HFF-Myc (cell line): ENCODE measurements at regions not wholly inside any gene's neighbourhood (a gene's known extent, or its start where the extent isn't known, plus 50 kb on each side); places are given as distances from the start of the nearest gene placed in this dataset.

Experiments used
- DNase-seq: peaks from one replicate; pipeline ENCODE4 v3.0.0-alpha.2; 2011; ENCODE audit warnings: low read depth; ENCODE audit errors: extremely low read depth
- H3K4me3 ChIP-seq: replicated peaks from 2 replicates; pipeline ENCODE4 v1.5.1; 2011; ENCODE audit warnings: low read depth, mild to moderate bottlenecking, control low read depth, low read length
- TF ChIP-seq, protein P1 (sequence below): IDR thresholded peaks from 2 replicates; pipeline ENCODE4 v1.5.1; 2012; ENCODE audit warnings: mild to moderate bottlenecking, low read depth, low read length, control low read depth; ENCODE audit errors: missing control alignments

DNA sequence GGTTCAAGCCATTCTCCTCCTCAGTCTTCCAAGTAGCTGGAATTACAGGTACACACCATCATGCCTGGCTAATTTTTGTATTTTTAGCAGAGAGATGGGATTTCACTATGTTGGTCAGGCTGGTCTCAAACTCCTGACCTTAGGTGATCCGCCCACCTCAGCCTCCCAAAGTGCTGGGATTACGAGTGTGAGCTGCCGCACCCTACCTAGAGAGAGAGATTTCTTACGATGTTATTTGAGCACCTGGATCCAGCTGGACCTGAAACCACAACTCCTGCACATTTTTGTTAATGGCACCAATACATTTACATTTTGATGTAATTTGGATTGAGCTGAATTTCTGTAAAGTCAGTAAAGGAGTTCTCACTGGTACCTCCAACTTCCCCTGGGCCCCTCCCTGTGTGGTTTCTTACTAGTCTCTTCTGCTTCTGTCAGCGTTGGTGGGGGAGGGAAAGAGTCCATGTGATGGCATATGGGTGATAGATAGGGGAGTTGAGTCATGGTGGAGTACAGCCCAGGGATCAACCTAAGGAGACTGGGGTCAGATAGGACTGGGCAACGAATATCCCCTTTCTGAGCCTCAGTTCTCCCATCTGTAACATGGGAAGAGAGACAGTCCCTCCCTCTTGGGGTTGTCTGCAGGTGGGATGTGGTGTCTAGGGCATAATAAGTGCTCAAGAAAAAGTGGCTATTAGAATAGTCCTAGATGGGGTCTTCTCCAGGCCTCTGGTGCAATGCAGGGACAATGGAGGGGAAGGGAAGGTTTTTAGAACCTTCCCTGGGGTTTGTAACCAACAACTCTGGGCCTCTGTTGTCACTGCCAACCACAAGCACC lies 83.3 kb upstream of the MED13L start:
- TF ChIP-seq, protein P1, sequence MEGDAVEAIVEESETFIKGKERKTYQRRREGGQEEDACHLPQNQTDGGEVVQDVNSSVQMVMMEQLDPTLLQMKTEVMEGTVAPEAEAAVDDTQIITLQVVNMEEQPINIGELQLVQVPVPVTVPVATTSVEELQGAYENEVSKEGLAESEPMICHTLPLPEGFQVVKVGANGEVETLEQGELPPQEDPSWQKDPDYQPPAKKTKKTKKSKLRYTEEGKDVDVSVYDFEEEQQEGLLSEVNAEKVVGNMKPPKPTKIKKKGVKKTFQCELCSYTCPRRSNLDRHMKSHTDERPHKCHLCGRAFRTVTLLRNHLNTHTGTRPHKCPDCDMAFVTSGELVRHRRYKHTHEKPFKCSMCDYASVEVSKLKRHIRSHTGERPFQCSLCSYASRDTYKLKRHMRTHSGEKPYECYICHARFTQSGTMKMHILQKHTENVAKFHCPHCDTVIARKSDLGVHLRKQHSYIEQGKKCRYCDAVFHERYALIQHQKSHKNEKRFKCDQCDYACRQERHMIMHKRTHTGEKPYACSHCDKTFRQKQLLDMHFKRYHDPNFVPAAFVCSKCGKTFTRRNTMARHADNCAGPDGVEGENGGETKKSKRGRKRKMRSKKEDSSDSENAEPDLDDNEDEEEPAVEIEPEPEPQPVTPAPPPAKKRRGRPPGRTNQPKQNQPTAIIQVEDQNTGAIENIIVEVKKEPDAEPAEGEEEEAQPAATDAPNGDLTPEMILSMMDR, result no peak
- no peak for DNase-seq
- no peak overlapping the region for H3K4me3 ChIP-seq

- no peak for DNase-seq
- TF ChIP-seq, protein P1, result no peak
- H3K4me3 ChIP-seq, result no peak overlapping the region
Measured at GRCh38 chr12:116361414-116362223, 84.1 kb upstream of the MED13L start.

GRCh38 chr12:116365114-116365513 lies 87.6 kb upstream of the MED13L start:
- no peak for DNase-seq
- TF ChIP-seq, protein P1, result no peak
- H3K4me3 ChIP-seq, result no peak overlapping the region

- H3K4me3 ChIP-seq, result no peak overlapping the region
- no peak for DNase-seq
- TF ChIP-seq, protein P1, result no peak
Measured at GRCh38 chr12:116365606-116366455, 88.3 kb upstream of the MED13L start.

- no peak for DNase-seq
- no peak overlapping the region for H3K4me3 ChIP-seq
- TF ChIP-seq, protein P1, result no peak
Measured at GRCh38 chr12:116366456-116366776, 88.9 kb upstream of the MED13L start.

GRCh38 chr12:116366824-116367223 lies 89.3 kb upstream of the MED13L start:
- DNase-seq, result no peak
- TF ChIP-seq, protein P1, result no peak
- H3K4me3 ChIP-seq, result no peak overlapping the region
